ENCODE measurements at regions not wholly inside any gene's neighbourhood (a gene's known extent, or its start where the extent isn't known, plus 50 kb on each side); places are given as distances from the start of the nearest gene placed in this dataset.

DNA sequence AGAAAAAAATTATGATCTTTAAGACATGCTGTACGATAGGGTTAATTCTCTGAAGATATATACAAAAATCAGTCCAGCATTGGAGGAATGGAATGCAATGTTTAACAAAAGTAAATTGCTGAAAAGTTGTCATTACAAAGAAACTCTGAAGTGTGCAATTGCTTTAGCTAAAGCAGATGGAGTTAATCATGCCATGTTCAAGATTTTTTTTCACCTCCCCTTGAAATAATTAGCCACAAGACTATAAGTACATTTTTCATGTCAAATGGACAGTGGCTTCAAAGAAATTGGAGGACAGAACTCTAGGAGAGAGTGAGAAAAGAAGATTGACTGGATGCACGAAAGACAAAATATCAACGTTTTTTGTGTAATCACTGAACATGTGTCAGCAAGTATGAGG is 63.1 kb upstream of the MEOX2 start:
- H3K9me3 Mint-ChIP-seq: peaks cover 0 to 8% (median 2%) of the 10 kb centered on the region in 11 donors
- ATAC-seq (no peak), DNase-seq (no peak)
- intact Hi-C loops (cut with micrococcal nuclease): no loop called here
- Histone ChIP-seq H3K9me3 (ENCODE audit: control insufficient read depth in 2 of 3, low read length in 3 of 3) (no peaks in the 10 kb centered on the region), H3K4me3 (ENCODE audit: low read length) (no peak overlapping the region), H3K4me1 (ENCODE audit: control insufficient read depth in 2 of 2, insufficient read depth in 2 of 2, low read length in 2 of 2) (no peaks in the 10 kb centered on the region), H3K36me3 (ENCODE audit: control insufficient read depth in 2 of 3, insufficient read depth in 3 of 3, low read length in 3 of 3) (no peaks in the 10 kb centered on the region), H3K27ac (ENCODE audit: low read depth, low read length) (no peak overlapping the region), H3K27me3 (ENCODE audit: control insufficient read depth in 2 of 2, insufficient read depth in 2 of 2, low read length in 2 of 2) (no peaks in the 10 kb centered on the region)
- no peaks in the 10 kb centered on the region for H3K27me3 Mint-ChIP-seq
- no peak overlapping the region for H3K4me3 Mint-ChIP-seq
- CTCF ChIA-PET: no interaction called here
- POLR2A ChIA-PET: no interaction called here
- no peaks in the 10 kb centered on the region for H3K36me3 Mint-ChIP-seq
- H3K27ac Mint-ChIP-seq: no peak overlapping the region
- H3K4me1 Mint-ChIP-seq: no peaks in the 10 kb centered on the region

GRCh38 chr7:15747712-15748111 is 61.2 kb upstream of the MEOX2 start:
- ATAC-seq (no peak), DNase-seq (no peak)
- no peaks in the 10 kb centered on the region for H3K36me3 Mint-ChIP-seq
- intact Hi-C loops (cut with micrococcal nuclease): no loop called here
- H3K4me1 Mint-ChIP-seq: no peaks in the 10 kb centered on the region
- Histone ChIP-seq H3K36me3 (ENCODE audit: control insufficient read depth in 2 of 3, insufficient read depth in 3 of 3, low read length in 3 of 3) (no peaks in the 10 kb centered on the region), H3K9me3 (ENCODE audit: control insufficient read depth in 2 of 3, low read length in 3 of 3) (no peaks in the 10 kb centered on the region), H3K4me3 (ENCODE audit: low read length) (no peak overlapping the region), H3K4me1 (ENCODE audit: control insufficient read depth in 2 of 2, insufficient read depth in 2 of 2, low read length in 2 of 2) (no peaks in the 10 kb centered on the region), H3K27ac (ENCODE audit: low read depth, low read length) (no peak overlapping the region), H3K27me3 (ENCODE audit: control insufficient read depth in 2 of 2, insufficient read depth in 2 of 2, low read length in 2 of 2) (no peaks in the 10 kb centered on the region)
- no peaks in the 10 kb centered on the region for H3K27me3 Mint-ChIP-seq
- no peak overlapping the region for H3K4me3 Mint-ChIP-seq
- peaks cover 0 to 8% (median 2%) of the 10 kb centered on the region in 11 donors for H3K9me3 Mint-ChIP-seq
- ChIA-PET POLR2A (no interaction called here), CTCF (no interaction called here)
- H3K27ac Mint-ChIP-seq: no peak overlapping the region

GRCh38 chr7:15747301-15747700 is 60.8 kb upstream of the MEOX2 start:
- Histone ChIP-seq H3K4me1 (ENCODE audit: control insufficient read depth in 2 of 2, insufficient read depth in 2 of 2, low read length in 2 of 2) (no peaks in the 10 kb centered on the region), H3K27ac (ENCODE audit: low read depth, low read length) (no peak overlapping the region), H3K4me3 (ENCODE audit: low read length) (no peak overlapping the region), H3K9me3 (ENCODE audit: control insufficient read depth in 2 of 3, low read length in 3 of 3) (no peaks in the 10 kb centered on the region), H3K36me3 (ENCODE audit: control insufficient read depth in 2 of 3, insufficient read depth in 3 of 3, low read length in 3 of 3) (no peaks in the 10 kb centered on the region), H3K27me3 (ENCODE audit: control insufficient read depth in 2 of 2, insufficient read depth in 2 of 2, low read length in 2 of 2) (no peaks in the 10 kb centered on the region)
- H3K27ac Mint-ChIP-seq: no peak overlapping the region
- no peak overlapping the region for H3K4me3 Mint-ChIP-seq
- ChIA-PET CTCF (interaction anchor here (0.6 kb wide), 1 partner anchor 17 kb away, joined by 3 read pairs; no protein-coding TSS in a partner anchor), POLR2A (no interaction called here)
- intact Hi-C loops (cut with micrococcal nuclease): no loop called here
- ATAC-seq: no peak
- peaks cover 0 to 8% (median 1%) of the 10 kb centered on the region in 11 donors for H3K9me3 Mint-ChIP-seq
- no peaks in the 10 kb centered on the region for H3K27me3 Mint-ChIP-seq
- no peak for DNase-seq
- no peaks in the 10 kb centered on the region for H3K36me3 Mint-ChIP-seq
- no peaks in the 10 kb centered on the region for H3K4me1 Mint-ChIP-seq

- no peaks in the 10 kb centered on the region for H3K36me3 Mint-ChIP-seq
- ChIA-PET POLR2A (no interaction called here), CTCF (no interaction called here)
- Histone ChIP-seq H3K27ac (ENCODE audit: low read depth, low read length) (no peak overlapping the region), H3K27me3 (ENCODE audit: control insufficient read depth in 2 of 2, insufficient read depth in 2 of 2, low read length in 2 of 2) (no peaks in the 10 kb centered on the region), H3K4me3 (ENCODE audit: low read length) (no peak overlapping the region), H3K4me1 (ENCODE audit: control insufficient read depth in 2 of 2, insufficient read depth in 2 of 2, low read length in 2 of 2) (no peaks in the 10 kb centered on the region), H3K36me3 (ENCODE audit: control insufficient read depth in 2 of 3, insufficient read depth in 3 of 3, low read length in 3 of 3) (no peaks in the 10 kb centered on the region), H3K9me3 (ENCODE audit: control insufficient read depth in 2 of 3, low read length in 3 of 3) (no peaks in the 10 kb centered on the region)
- no peaks in the 10 kb centered on the region for H3K27me3 Mint-ChIP-seq
- H3K27ac Mint-ChIP-seq: no peak overlapping the region
- peaks cover 0 to 8% (median 0%) of the 10 kb centered on the region in 11 donors for H3K9me3 Mint-ChIP-seq
- DNase-seq (no peak), ATAC-seq (no peak)
- no peaks in the 10 kb centered on the region for H3K4me1 Mint-ChIP-seq
- intact Hi-C loops (cut with micrococcal nuclease): no loop called here
- H3K4me3 Mint-ChIP-seq: no peak overlapping the region
These were observed 57.5 kb upstream of the MEOX2 start for GRCh38 chr7:15743926-15744480.

- Mint-ChIP-seq H3K4me1 (no peaks in the 10 kb centered on the region), H3K27ac (no peak overlapping the region), H3K27me3 (no peaks in the 10 kb centered on the region), H3K36me3 (no peaks in the 10 kb centered on the region), H3K9me3 (peaks cover 0 to 4% (median 0%) of the 10 kb centered on the region in 11 donors), H3K4me3 (no peak overlapping the region)
- H3K9me3 ChIP-seq (ENCODE audit: control insufficient read depth in 2 of 3, low read length in 3 of 3): no peaks in the 10 kb centered on the region
- no peaks in the 10 kb centered on the region for H3K27me3 ChIP-seq (ENCODE audit: control insufficient read depth in 2 of 2, insufficient read depth in 2 of 2, low read length in 2 of 2)
- ChIA-PET POLR2A (no interaction called here), CTCF (interaction anchor here (0.7 kb wide), 1 partner anchor 827 kb away, joined by 3 read pairs; no protein-coding TSS in a partner anchor)
- H3K4me3 ChIP-seq (ENCODE audit: low read length): no peak overlapping the region
- intact Hi-C loops (cut with micrococcal nuclease): no loop called here
- DNase-seq (no peak), ATAC-seq (no peak)
- H3K36me3 ChIP-seq (ENCODE audit: control insufficient read depth in 2 of 3, insufficient read depth in 3 of 3, low read length in 3 of 3): no peaks in the 10 kb centered on the region
- no peak overlapping the region for H3K27ac ChIP-seq (ENCODE audit: low read depth, low read length)
- H3K4me1 ChIP-seq (ENCODE audit: control insufficient read depth in 2 of 2, insufficient read depth in 2 of 2, low read length in 2 of 2): no peaks in the 10 kb centered on the region
These were observed 51.1 kb upstream of the MEOX2 start for GRCh38 chr7:15737601-15738000.
